Neural progenitor cell (in vitro differentiated cells): ENCODE measurements at regions not wholly inside any gene's neighbourhood (a gene's known extent, or its start where the extent isn't known, plus 50 kb on each side); places are given as distances from the start of the nearest gene placed in this dataset.
"Not testable (repeated sequence)": the region's sequence is repeated elsewhere in the genome, so short reads cannot be mapped to it uniquely, and the experiment has no call there.

Experiments used
- DNase-seq: peaks from one replicate; pipeline ENCODE4 v3.0.0-alpha.2; 2016; ENCODE audit warnings: low spot score
- H2AFZ ChIP-seq: fragments of 200-600 bp; sonication (generic); replicated peaks from 2 replicates; pipeline ENCODE4 v1.6.1; 2016; ENCODE audit warnings: antibody characterized with exemption
- H3F3A ChIP-seq: fragments of 200-600 bp; sonication (generic); 2 replicates; pipeline ENCODE4 v1.6.1; 2016; ENCODE audit warnings: antibody characterized with exemption, low read depth
- H3K27ac ChIP-seq: fragments of 200-600 bp; sonication (generic); 2 replicates; pipeline ENCODE4 v1.5.1; 2016; ENCODE audit warnings: mild to moderate bottlenecking
- H3K27me3 ChIP-seq: fragments of 200-600 bp; sonication (generic); 2 replicates; pipeline ENCODE4 v1.6.1; 2016; ENCODE audit warnings: mild to moderate bottlenecking, moderate library complexity
- H3K36me3 ChIP-seq: fragments of 200-600 bp; sonication (generic); 2 replicates; pipeline ENCODE4 v1.5.1; 2016
- H3K4me1 ChIP-seq: fragments of 200-600 bp; sonication (generic); 2 replicates; pipeline ENCODE4 v1.6.1; 2016; ENCODE audit warnings: mixed run types
- H3K4me2 ChIP-seq: fragments of 200-600 bp; sonication (generic); 2 replicates; pipeline ENCODE4 v1.6.1; 2016
- H3K4me3 ChIP-seq: fragments of 200-600 bp; sonication (generic); 2 replicates; pipeline ENCODE4 v1.5.1; 2016
- H3K79me2 ChIP-seq: fragments of 200-600 bp; sonication (generic); 2 replicates; pipeline ENCODE4 v1.6.1; 2016; ENCODE audit warnings: low read depth
- H3K9ac ChIP-seq: fragments of 200-600 bp; sonication (generic); 2 replicates; pipeline ENCODE4 v1.6.1; 2016
- H3K9me3 ChIP-seq: fragments of 200-600 bp; sonication (generic); 2 replicates; pipeline ENCODE4 v1.5.1; 2016; ENCODE audit warnings: low read depth
- H4K20me1 ChIP-seq: fragments of 200-600 bp; sonication (generic); 2 replicates; pipeline ENCODE4 v1.6.1; 2016; ENCODE audit warnings: low read depth
- H3K27ac Mint-ChIP-seq: 3 replicates; pipeline ENCODE4 v1.8.0; 2021; ENCODE audit warnings: mixed read lengths
- H3K27me3 Mint-ChIP-seq: 2 replicates; pipeline ENCODE4 v1.8.0; 2022; ENCODE audit warnings: low read depth, mild to moderate bottlenecking, inconsistent platforms, moderate library complexity, mixed read lengths; ENCODE audit not compliant: insufficient read depth
- H3K36me3 Mint-ChIP-seq: 3 replicates; pipeline ENCODE4 v1.8.0; 2021; ENCODE audit warnings: mixed read lengths
- H3K4me1 Mint-ChIP-seq: 3 replicates; pipeline ENCODE4 v1.8.0; 2021; ENCODE audit warnings: mixed read lengths
- H3K4me3 Mint-ChIP-seq: 3 replicates; pipeline ENCODE4 v1.8.0; 2021; ENCODE audit warnings: mild to moderate bottlenecking, moderate library complexity, mixed read lengths
- H3K9me3 Mint-ChIP-seq: 3 replicates; pipeline ENCODE4 v1.8.0; 2020; ENCODE audit warnings: mixed read lengths
- CTCF ChIP-seq: fragments of 200-600 bp; sonication (generic); IDR thresholded peaks from 2 replicates; pipeline ENCODE4 v1.5.1; 2017; ENCODE audit warnings: antibody characterized with exemption, mild to moderate bottlenecking
- EZH2 ChIP-seq: fragments of 200-600 bp; sonication (generic); IDR thresholded peaks from 2 replicates; pipeline ENCODE4 v1.6.1; 2017; ENCODE audit warnings: antibody characterized with exemption, mild to moderate bottlenecking, moderate library complexity
- EZH2phosphoT487 ChIP-seq: fragments of 200-600 bp; sonication (generic); IDR thresholded peaks from 2 replicates; pipeline ENCODE4 v1.6.1; 2017; ENCODE audit warnings: antibody characterized with exemption

- no peaks in the 10 kb centered on the region for H3K79me2 ChIP-seq
- DNase-seq: no peak
- no peak overlapping the region for H2AFZ ChIP-seq
- H3K27me3 Mint-ChIP-seq: no peaks in the 10 kb centered on the region
- H3K4me1 ChIP-seq: no peaks in the 10 kb centered on the region
- no peak overlapping the region for H3K4me3 ChIP-seq
- no peak overlapping the region for H3K27ac ChIP-seq
- no peak overlapping the region for H3K4me3 Mint-ChIP-seq
- no peak for TF ChIP-seq CTCF
- TF ChIP-seq EZH2: no peak
- no peak for TF ChIP-seq EZH2phosphoT487
- H3K9me3 ChIP-seq: no peaks in the 10 kb centered on the region
- H3K9me3 Mint-ChIP-seq: no peaks in the 10 kb centered on the region
- H3K4me2 ChIP-seq: no peak overlapping the region
- no peaks in the 10 kb centered on the region for H4K20me1 ChIP-seq
- H3K36me3 Mint-ChIP-seq: no peaks in the 10 kb centered on the region
- H3K27ac Mint-ChIP-seq: no peak overlapping the region
- no peak overlapping the region for H3K9ac ChIP-seq
- no peaks in the 10 kb centered on the region for H3K36me3 ChIP-seq
- H3K27me3 ChIP-seq: no peaks in the 10 kb centered on the region
- no peaks in the 10 kb centered on the region for H3K4me1 Mint-ChIP-seq
- H3F3A ChIP-seq: no peaks in the 10 kb centered on the region
Measured at GRCh38 chrX:66872771-66873170, 233.9 kb upstream of the EDA2R start.

GRCh38 chrX:66863721-66864120 lies 224.8 kb upstream of the EDA2R start:
- no peaks in the 10 kb centered on the region for H3K36me3 ChIP-seq
- H3K4me1 ChIP-seq: no peaks in the 10 kb centered on the region
- H3K27ac ChIP-seq: no peak overlapping the region
- no peak for DNase-seq
- H4K20me1 ChIP-seq: no peaks in the 10 kb centered on the region
- no peak overlapping the region for H3K4me2 ChIP-seq
- no peaks in the 10 kb centered on the region for H3K9me3 ChIP-seq
- H3K79me2 ChIP-seq: no peaks in the 10 kb centered on the region
- no peaks in the 10 kb centered on the region for H3F3A ChIP-seq
- H2AFZ ChIP-seq: no peak overlapping the region
- H3K27ac Mint-ChIP-seq: no peak overlapping the region
- no peak overlapping the region for H3K9ac ChIP-seq
- H3K27me3 Mint-ChIP-seq: peaks cover 2% of the 10 kb centered on the region
- H3K4me3 Mint-ChIP-seq: no peak overlapping the region
- no peaks in the 10 kb centered on the region for H3K27me3 ChIP-seq
- H3K4me3 ChIP-seq: no peak overlapping the region
- TF ChIP-seq EZH2: no peak
- no peak for TF ChIP-seq CTCF
- no peak for TF ChIP-seq EZH2phosphoT487
- H3K36me3 Mint-ChIP-seq: no peaks in the 10 kb centered on the region
- H3K9me3 Mint-ChIP-seq: no peaks in the 10 kb centered on the region
- H3K4me1 Mint-ChIP-seq: no peaks in the 10 kb centered on the region

GRCh38 chrX:66833426-66833825 lies 194.5 kb upstream of the EDA2R start:
- Mint-ChIP-seq H3K27me3 (peaks cover 2% of the 10 kb centered on the region), H3K27ac (no peak overlapping the region), H3K36me3 (no peaks in the 10 kb centered on the region), H3K9me3 (peaks cover 3% of the 10 kb centered on the region), H3K4me3 (no peak overlapping the region), H3K4me1 (no peaks in the 10 kb centered on the region)
- Histone ChIP-seq H3K9ac (no peak overlapping the region), H3K4me1 (no peaks in the 10 kb centered on the region), H3K27me3 (no peaks in the 10 kb centered on the region), H3K4me2 (no peak overlapping the region), H3K4me3 (no peak overlapping the region), H3K79me2 (no peaks in the 10 kb centered on the region), H3K9me3 (peaks cover 17% of the 10 kb centered on the region), H3F3A (no peaks in the 10 kb centered on the region), H3K27ac (no peak overlapping the region), H3K36me3 (no peaks in the 10 kb centered on the region), H4K20me1 (no peaks in the 10 kb centered on the region), H2AFZ (no peak overlapping the region)
- TF ChIP-seq EZH2phosphoT487 (no peak), EZH2 (no peak), CTCF (no peak)
- no peak for DNase-seq

- H3K27ac Mint-ChIP-seq: no peak overlapping the region
- no peaks in the 10 kb centered on the region for H3K36me3 Mint-ChIP-seq
- H3K27me3 Mint-ChIP-seq: peaks cover 2% of the 10 kb centered on the region
- H4K20me1 ChIP-seq: no peaks in the 10 kb centered on the region
- no peaks in the 10 kb centered on the region for H3K27me3 ChIP-seq
- H3K9ac ChIP-seq: no peak overlapping the region
- no peaks in the 10 kb centered on the region for H3F3A ChIP-seq
- no peak overlapping the region for H2AFZ ChIP-seq
- H3K9me3 Mint-ChIP-seq: peaks cover 2% of the 10 kb centered on the region
- H3K4me3 Mint-ChIP-seq: no peak overlapping the region
- no peaks in the 10 kb centered on the region for H3K79me2 ChIP-seq
- H3K9me3 ChIP-seq: no peaks in the 10 kb centered on the region
- no peaks in the 10 kb centered on the region for H3K4me1 ChIP-seq
- no peak overlapping the region for H3K27ac ChIP-seq
- no peaks in the 10 kb centered on the region for H3K4me1 Mint-ChIP-seq
- no peak overlapping the region for H3K4me2 ChIP-seq
- TF ChIP-seq EZH2 (no peak), CTCF (no peak), EZH2phosphoT487 (no peak)
- no peak for DNase-seq
- H3K4me3 ChIP-seq: no peak overlapping the region
- H3K36me3 ChIP-seq: no peaks in the 10 kb centered on the region
Measured at GRCh38 chrX:66815227-66815626, 176.3 kb upstream of the EDA2R start.

- H3K9me3 Mint-ChIP-seq: peaks cover 16% of the 10 kb centered on the region
- not testable (repeated sequence) for H4K20me1 ChIP-seq, H3K9ac ChIP-seq, H3K27ac Mint-ChIP-seq, H3F3A ChIP-seq, H3K36me3 ChIP-seq, H3K9me3 ChIP-seq, H3K4me2 ChIP-seq, H3K4me3 ChIP-seq, H3K4me3 Mint-ChIP-seq, H3K36me3 Mint-ChIP-seq, H3K79me2 ChIP-seq, H3K27ac ChIP-seq, H2AFZ ChIP-seq, DNase-seq, H3K4me1 ChIP-seq, H3K27me3 Mint-ChIP-seq, H3K4me1 Mint-ChIP-seq, H3K27me3 ChIP-seq
Measured at GRCh38 chrX:66794514-66794913, 155.6 kb upstream of the EDA2R start.
